Nephron (organoid): ENCODE measurements at regions not wholly inside any gene's neighbourhood (a gene's known extent, or its start where the extent isn't known, plus 50 kb on each side); places are given as distances from the start of the nearest gene placed in this dataset.

ENCODE experiments used
- H3K27ac Mint-ChIP-seq, 3 experiments: 2 replicates each; pipeline ENCODE4 v1.8.0; 2020; ENCODE audit warnings: mixed read lengths in 3 of 3, mild to moderate bottlenecking in 2 of 3, moderate library complexity in 1 of 3
- H3K27me3 Mint-ChIP-seq: 2 replicates; pipeline ENCODE4 v1.8.0; 2021; ENCODE audit warnings: low read depth, mild to moderate bottlenecking, moderate library complexity, mixed read lengths
- H3K36me3 Mint-ChIP-seq: 2 replicates; pipeline ENCODE4 v1.8.0; 2020; ENCODE audit warnings: low read depth, mixed read lengths
- H3K4me1 Mint-ChIP-seq: 2 replicates; pipeline ENCODE4 v1.8.0; 2020; ENCODE audit warnings: mixed read lengths
- H3K4me3 Mint-ChIP-seq, 3 experiments: 2 replicates each; pipeline ENCODE4 v1.8.0; 2020; ENCODE audit warnings: mild to moderate bottlenecking in 3 of 3, mixed read lengths in 3 of 3, moderate library complexity in 2 of 3
- H3K9me3 Mint-ChIP-seq: 2 replicates; pipeline ENCODE4 v1.8.0; 2020; ENCODE audit warnings: mixed read lengths
- CTCF ChIP-seq, 3 experiments: fragments of 200-600 bp; sonication (generic); IDR thresholded peaks; one replicate each; pipeline ENCODE4 v1.5.0; 2021; ENCODE audit warnings: antibody characterized with exemption in 3 of 3; ENCODE audit not compliant: unreplicated experiment in 3 of 3

GRCh38 chr13:86172961-86173360, 373.7 kb upstream of the SLITRK6 start:
- Mint-ChIP-seq H3K27me3 (no peaks in the 10 kb centered on the region), H3K9me3 (no peaks in the 10 kb centered on the region), H3K4me3 (no peak overlapping the region), H3K27ac (no peak overlapping the region), H3K4me1 (no peaks in the 10 kb centered on the region), H3K36me3 (no peaks in the 10 kb centered on the region)
- no peak for TF ChIP-seq CTCF (IDR thresholded peaks at IDR 0.05; ENCODE audit: unreplicated experiment in 3 of 3)

GRCh38 chr13:86161257-86161656, 362.0 kb upstream of the SLITRK6 start:
- H3K4me3 Mint-ChIP-seq = no peak overlapping the region
- no peaks in the 10 kb centered on the region for H3K4me1 Mint-ChIP-seq
- H3K27me3 Mint-ChIP-seq = no peaks in the 10 kb centered on the region
- H3K36me3 Mint-ChIP-seq = no peaks in the 10 kb centered on the region
- H3K27ac Mint-ChIP-seq = no peak overlapping the region
- no peaks in the 10 kb centered on the region for H3K9me3 Mint-ChIP-seq
- no peak for TF ChIP-seq CTCF (IDR thresholded peaks at IDR 0.05; ENCODE audit: unreplicated experiment in 3 of 3)

- Mint-ChIP-seq H3K27ac (no peak overlapping the region), H3K4me3 (no peak overlapping the region), H3K27me3 (no peaks in the 10 kb centered on the region), H3K4me1 (no peaks in the 10 kb centered on the region), H3K9me3 (no peaks in the 10 kb centered on the region), H3K36me3 (no peaks in the 10 kb centered on the region)
- no peak for TF ChIP-seq CTCF (IDR thresholded peaks at IDR 0.05; ENCODE audit: unreplicated experiment in 3 of 3)
Observed at GRCh38 chr13:86155756-86156155, 356.5 kb upstream of the SLITRK6 start.

- Mint-ChIP-seq H3K27me3 (no peaks in the 10 kb centered on the region), H3K36me3 (no peaks in the 10 kb centered on the region), H3K27ac (no peak overlapping the region), H3K4me3 (no peak overlapping the region), H3K9me3 (peaks cover 2% of the 10 kb centered on the region), H3K4me1 (no peaks in the 10 kb centered on the region)
- no peak for TF ChIP-seq CTCF (IDR thresholded peaks at IDR 0.05; ENCODE audit: unreplicated experiment in 3 of 3)
Observed at GRCh38 chr13:86142080-86142479, 342.9 kb upstream of the SLITRK6 start.

GRCh38 chr13:86135856-86136255, 336.6 kb upstream of the SLITRK6 start:
- H3K4me1 Mint-ChIP-seq = no peaks in the 10 kb centered on the region

More at GRCh38 chr13:86135856-86136255, 336.6 kb upstream of the SLITRK6 start:
- Mint-ChIP-seq H3K9me3 (no peaks in the 10 kb centered on the region), H3K27me3 (no peaks in the 10 kb centered on the region), H3K36me3 (no peaks in the 10 kb centered on the region), H3K4me3 (no peak overlapping the region), H3K27ac (no peak overlapping the region)
- no peak for TF ChIP-seq CTCF (IDR thresholded peaks at IDR 0.05; ENCODE audit: unreplicated experiment in 3 of 3)
